Psoas muscle (tissue), 7 donors: ENCODE measurements at regions not wholly inside any gene's neighbourhood (a gene's known extent, or its start where the extent isn't known, plus 50 kb on each side); places are given as distances from the start of the nearest gene placed in this dataset.

Experiments used
- ATAC-seq, 4 donors: fragments of 200-7000 bp; cut with Tn5 transposase; one replicate each; pipeline ENCODE4 v1.9.1; 2020; ENCODE audit warnings: moderate library complexity in 3 of 4, mild to moderate bottlenecking in 2 of 4
- DNase-seq, 2 donors: peaks; one replicate each; pipeline ENCODE4 v3.0.0-alpha.2; 2020
- H3K27ac ChIP-seq: fragments of 200-600 bp; one replicate; pipeline ENCODE4 v1.8.0; 2022
- H3K27me3 ChIP-seq, 3 donors: fragments of 200-600 bp in 1 of 3; one replicate each; pipeline versions ENCODE4 v1.6.1 to v1.8.0; 2013 to 2022; ENCODE audit warnings: low read length in 2 of 3, mild to moderate bottlenecking in 2 of 3, moderate library complexity in 1 of 3; ENCODE audit not compliant: insufficient read depth in 3 of 3
- H3K36me3 ChIP-seq, 2 donors: fragments of 200-600 bp in 1 of 2; one replicate each; pipeline versions ENCODE4 v1.6.1 to v1.8.0; 2013 to 2022; ENCODE audit warnings: low read depth in 1 of 2, mild to moderate bottlenecking in 1 of 2, moderate library complexity in 1 of 2; ENCODE audit not compliant: insufficient read depth in 1 of 2
- H3K4me1 ChIP-seq: fragments of 200-600 bp; one replicate; pipeline ENCODE4 v1.8.0; 2022
- H3K4me3 ChIP-seq: fragments of 200-600 bp; one replicate; pipeline ENCODE4 v1.8.0; 2022; ENCODE audit warnings: mild to moderate bottlenecking
- H3K9me3 ChIP-seq: fragments of 200-600 bp; one replicate; pipeline ENCODE4 v1.8.0; 2022
- CTCF ChIP-seq: fragments of 200-600 bp; IDR thresholded peaks from one replicate; pipeline ENCODE4 v1.8.0; 2022; ENCODE audit warnings: antibody characterized with exemption
- WGBS, 3 donors: extraction: QIAGEN DNeasy Blood & Tissue Kit; methylation state at CpG; one replicate each; pipeline versions ENCODE4 v1.1.6 to v1.1.7; 2013; 5-methylcytosine and 5-hydroxymethylcytosine counted together
- intact Hi-C, 2 donors: fragments of 100-400 bp; cut with DNase I; formaldehyde crosslinking; loops; one replicate each; pipeline versions ENCODE4 v1.11.0 to v1.14.2; 2022
- donor health status: healthy with polysubstance abuse.
- donor health status: DM: no; HTN: no; CAD: no; lungs with moderate emphysema.
- donor health status: Bipolar disorder and iron deficiency.
- donor health status: healthy.
- donor health status: DM: yes; HTN: yes; CAD: no.
- donor health status: DM: no; HTN: no; CAD: no.
- donor health status: DM: yes; HTN: yes; CAD: no.

- Histone ChIP-seq H3K9me3 (no peaks in the 10 kb centered on the region), H3K27me3 (no peaks in the 10 kb centered on the region), H3K27ac (no peak overlapping the region), H3K4me3 (no peak overlapping the region), H3K4me1 (no peaks in the 10 kb centered on the region), H3K36me3 (no peaks in the 10 kb centered on the region)
- DNase-seq, result no peak
- TF ChIP-seq CTCF, result no peak
- intact Hi-C loops, result no loop called here
- no peak for ATAC-seq
- 94 to 100% (median 98%) methylated on average over 1 of the region's 1 CpG for WGBS, 3 donors
These were observed 92.8 kb upstream of the MTPN start for GRCh38 chr7:136069840-136070529.

GRCh38 chr7:136067277-136067676 is 90.1 kb upstream of the MTPN start:
- no peak for TF ChIP-seq CTCF
- DNase-seq (no peak), ATAC-seq (no peak)
- no peaks in the 10 kb centered on the region for H3K9me3 ChIP-seq
- H3K4me3 ChIP-seq, result no peak overlapping the region
- intact Hi-C loops, result no loop called here
- no peaks in the 10 kb centered on the region for H3K36me3 ChIP-seq
- no peaks in the 10 kb centered on the region for H3K4me1 ChIP-seq
- H3K27me3 ChIP-seq, result no peaks in the 10 kb centered on the region
- no peak overlapping the region for H3K27ac ChIP-seq
- 80 to 94% (median 83%) methylated on average over 1 of the region's 1 CpG for WGBS, 3 donors

GRCh38 chr7:136066304-136067143 is 89.4 kb upstream of the MTPN start:
- no peak overlapping the region for H3K27ac ChIP-seq
- H3K4me3 ChIP-seq, result no peak overlapping the region
- no peaks in the 10 kb centered on the region for H3K9me3 ChIP-seq
- intact Hi-C loops, result no loop called here
- no peaks in the 10 kb centered on the region for H3K36me3 ChIP-seq
- H3K27me3 ChIP-seq, result no peaks in the 10 kb centered on the region
- TF ChIP-seq CTCF, result no peak
- 72 to 77% (median 72%) methylated on average over 16 of the region's 16 CpGs for WGBS, 3 donors
- no peak for DNase-seq
- no peaks in the 10 kb centered on the region for H3K4me1 ChIP-seq
- no peak for ATAC-seq

GRCh38 chr7:136064627-136065237 is 87.6 kb upstream of the MTPN start:
- no peak for TF ChIP-seq CTCF
- Histone ChIP-seq H3K4me3 (no peak overlapping the region), H3K36me3 (no peaks in the 10 kb centered on the region), H3K9me3 (no peaks in the 10 kb centered on the region), H3K27me3 (no peaks in the 10 kb centered on the region), H3K4me1 (no peaks in the 10 kb centered on the region), H3K27ac (no peak overlapping the region)
- no peak for ATAC-seq
- DNase-seq, result no peak
- intact Hi-C loops, result no loop called here
